Upper lobe of right lung (tissue), 1 donor: ENCODE measurements at regions not wholly inside any gene's neighbourhood (a gene's known extent, or its start where the extent isn't known, plus 50 kb on each side); places are given as distances from the start of the nearest gene placed in this dataset.
A peak's percentile ranks its signal among the peaks of the same experiment; 100 is the strongest.

Source experiments
- ATAC-seq: fragments of 200-7000 bp; cut with Tn5 transposase; one replicate; pipeline ENCODE4 v1.9.1; 2020; ENCODE audit warnings: mild to moderate bottlenecking, moderate library complexity
- DNase-seq: peaks from one replicate; pipeline ENCODE4 v3.0.0-alpha.2; 2020
- H3K27ac ChIP-seq: fragments of 200-600 bp; one replicate; pipeline ENCODE4 v1.8.0; 2022
- H3K27me3 ChIP-seq: fragments of 200-600 bp; one replicate; pipeline ENCODE4 v1.8.0; 2022; ENCODE audit warnings: mild to moderate bottlenecking
- H3K36me3 ChIP-seq: fragments of 200-600 bp; one replicate; pipeline ENCODE4 v1.8.0; 2022
- H3K4me1 ChIP-seq: fragments of 200-600 bp; one replicate; pipeline ENCODE4 v1.8.0; 2022
- H3K4me3 ChIP-seq: fragments of 200-600 bp; one replicate; pipeline ENCODE4 v1.8.0; 2022; ENCODE audit warnings: mild to moderate bottlenecking
- H3K9me3 ChIP-seq: fragments of 200-600 bp; one replicate; pipeline ENCODE4 v1.8.0; 2022
- intact Hi-C: fragments of 100-400 bp; cut with DNase I; formaldehyde crosslinking; loops from one replicate; pipeline ENCODE4 v1.11.0; 2022
- TF ChIP-seq, protein P1 (sequence below): fragments of 200-600 bp; IDR thresholded peaks from one replicate; pipeline ENCODE4 v1.8.0; 2022; ENCODE audit warnings: antibody characterized with exemption
- donor health status: DM: no; HTN: yes; CAD: no; lungs with severe emphysema.

GRCh38 chr12:34389378-34390170 lies 367.3 kb downstream of the ALG10 start:
- peak; percentile 48 for DNase-seq
- Histone ChIP-seq H3K27ac (no peak overlapping the region), H3K36me3 (no peaks in the 10 kb centered on the region), H3K4me1 (no peaks in the 10 kb centered on the region), H3K27me3 (no peaks in the 10 kb centered on the region), H3K4me3 (no peak overlapping the region), H3K9me3 (peaks cover 8% of the 10 kb centered on the region)
- ATAC-seq, result no peak
- intact Hi-C loops, result no loop called here
- TF ChIP-seq, protein P1, sequence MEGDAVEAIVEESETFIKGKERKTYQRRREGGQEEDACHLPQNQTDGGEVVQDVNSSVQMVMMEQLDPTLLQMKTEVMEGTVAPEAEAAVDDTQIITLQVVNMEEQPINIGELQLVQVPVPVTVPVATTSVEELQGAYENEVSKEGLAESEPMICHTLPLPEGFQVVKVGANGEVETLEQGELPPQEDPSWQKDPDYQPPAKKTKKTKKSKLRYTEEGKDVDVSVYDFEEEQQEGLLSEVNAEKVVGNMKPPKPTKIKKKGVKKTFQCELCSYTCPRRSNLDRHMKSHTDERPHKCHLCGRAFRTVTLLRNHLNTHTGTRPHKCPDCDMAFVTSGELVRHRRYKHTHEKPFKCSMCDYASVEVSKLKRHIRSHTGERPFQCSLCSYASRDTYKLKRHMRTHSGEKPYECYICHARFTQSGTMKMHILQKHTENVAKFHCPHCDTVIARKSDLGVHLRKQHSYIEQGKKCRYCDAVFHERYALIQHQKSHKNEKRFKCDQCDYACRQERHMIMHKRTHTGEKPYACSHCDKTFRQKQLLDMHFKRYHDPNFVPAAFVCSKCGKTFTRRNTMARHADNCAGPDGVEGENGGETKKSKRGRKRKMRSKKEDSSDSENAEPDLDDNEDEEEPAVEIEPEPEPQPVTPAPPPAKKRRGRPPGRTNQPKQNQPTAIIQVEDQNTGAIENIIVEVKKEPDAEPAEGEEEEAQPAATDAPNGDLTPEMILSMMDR, result no peak

- Histone ChIP-seq H3K4me3 (no peak overlapping the region), H3K4me1 (no peaks in the 10 kb centered on the region), H3K36me3 (no peaks in the 10 kb centered on the region), H3K9me3 (peaks cover 8% of the 10 kb centered on the region), H3K27ac (no peak overlapping the region), H3K27me3 (no peaks in the 10 kb centered on the region)
- TF ChIP-seq, protein P1, result no peak
- intact Hi-C loops, result no loop called here
- ATAC-seq, result no peak
- peak; percentile 48 for DNase-seq
Observed at GRCh38 chr12:34390171-34390841, 368.0 kb downstream of the ALG10 start.

DNA sequence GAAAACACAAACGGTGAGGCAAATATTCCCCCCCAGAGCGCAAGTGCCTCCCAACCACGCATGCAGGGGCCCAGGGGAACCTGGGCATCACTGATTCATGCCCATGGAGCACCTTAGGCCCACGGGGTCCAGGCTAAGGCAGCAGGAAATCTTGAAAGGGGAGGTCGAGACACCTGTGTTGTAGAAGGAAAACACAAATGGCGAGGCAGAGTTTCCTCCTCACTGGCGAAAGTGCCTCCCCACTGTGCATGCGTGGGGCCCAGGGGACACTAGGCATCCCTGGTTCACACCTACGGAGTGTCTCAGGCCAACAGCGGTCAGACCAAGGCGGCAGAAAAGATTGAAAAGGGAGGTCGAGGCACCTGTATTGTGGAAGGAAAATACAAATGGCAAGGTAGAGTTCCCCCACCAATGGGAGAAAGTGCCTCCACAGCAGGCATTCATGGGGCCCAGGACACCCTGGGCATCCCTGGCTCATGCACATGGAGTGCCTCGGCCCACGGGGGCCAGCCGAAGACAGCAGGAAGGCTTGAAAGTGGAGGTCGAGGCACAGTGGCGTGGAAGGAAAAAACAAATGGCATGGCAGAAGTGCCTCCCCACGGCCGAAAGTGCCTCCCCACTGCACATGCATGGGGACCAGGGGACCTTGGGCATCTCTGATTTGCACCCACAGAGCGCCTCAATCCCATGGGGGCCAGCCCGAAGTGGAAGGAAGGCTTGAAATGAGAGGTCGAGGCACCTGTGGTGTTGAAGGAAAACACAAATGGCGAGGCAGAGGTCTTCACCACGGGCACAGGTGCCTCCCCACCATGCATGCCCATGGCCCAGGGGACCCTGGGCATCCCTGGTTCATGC lies 368.8 kb downstream of the ALG10 start:
- H3K4me3 ChIP-seq, result no peak overlapping the region
- TF ChIP-seq, protein P1, result no peak
- intact Hi-C loops, result no loop called here
- H3K36me3 ChIP-seq, result no peaks in the 10 kb centered on the region
- no peak for ATAC-seq
- no peaks in the 10 kb centered on the region for H3K4me1 ChIP-seq
- H3K27me3 ChIP-seq, result no peaks in the 10 kb centered on the region
- peaks cover 8% of the 10 kb centered on the region for H3K9me3 ChIP-seq
- DNase-seq, result peak; percentile 53
- no peak overlapping the region for H3K27ac ChIP-seq

GRCh38 chr12:34391771-34392581 lies 369.7 kb downstream of the ALG10 start:
- H3K36me3 ChIP-seq, result no peaks in the 10 kb centered on the region
- H3K9me3 ChIP-seq, result peaks cover 8% of the 10 kb centered on the region
- intact Hi-C loops, result no loop called here
- H3K4me1 ChIP-seq, result no peaks in the 10 kb centered on the region
- H3K4me3 ChIP-seq, result no peak overlapping the region
- DNase-seq (peak; percentile 46), ATAC-seq (no peak)
- TF ChIP-seq, protein P1, result no peak
- H3K27me3 ChIP-seq, result no peaks in the 10 kb centered on the region
- H3K27ac ChIP-seq, result no peak overlapping the region

- ATAC-seq (no peak), DNase-seq (no peak)
- intact Hi-C loops, result no loop called here
- no peak overlapping the region for H3K27ac ChIP-seq
- no peak overlapping the region for H3K4me3 ChIP-seq
- H3K4me1 ChIP-seq, result no peaks in the 10 kb centered on the region
- TF ChIP-seq, protein P1, result no peak
- H3K36me3 ChIP-seq, result no peaks in the 10 kb centered on the region
- H3K9me3 ChIP-seq, result peaks cover 8% of the 10 kb centered on the region
- H3K27me3 ChIP-seq, result no peaks in the 10 kb centered on the region
Observed at GRCh38 chr12:34392741-34393085, 370.4 kb downstream of the ALG10 start.
